ENCODE measurements at regions not wholly inside any gene's neighbourhood (a gene's known extent, or its start where the extent isn't known, plus 50 kb on each side); places are given as distances from the start of the nearest gene placed in this dataset.

- Mint-ChIP-seq H3K36me3 (ENCODE audit: unreplicated experiment) (no peaks in the 10 kb centered on the region), H3K27ac (ENCODE audit: unreplicated experiment) (no peak overlapping the region), H3K9me3 (ENCODE audit: unreplicated experiment) (no peaks in the 10 kb centered on the region), H3K4me1 (ENCODE audit: low read depth, unreplicated experiment) (no peaks in the 10 kb centered on the region), H3K27me3 (ENCODE audit: unreplicated experiment) (peaks cover under 1% of the 10 kb centered on the region), H3K4me3 (ENCODE audit: unreplicated experiment) (no peak overlapping the region)
- DNase-seq = no peak
- no peak for TF ChIP-seq CTCF (IDR thresholded peaks at IDR 0.05; ENCODE audit: partially characterized antibody, unreplicated experiment)
Observed at GRCh38 chr1:72466376-72466775, 184.0 kb upstream of the NEGR1 start.

GRCh38 chr1:72462186-72462905 lies 180.0 kb upstream of the NEGR1 start:
- H3K27me3 Mint-ChIP-seq (ENCODE audit: unreplicated experiment) = peaks cover 1% of the 10 kb centered on the region
- no peak for DNase-seq

GRCh38 chr1:72442262-72442661 lies 159.9 kb upstream of the NEGR1 start:
- Mint-ChIP-seq H3K36me3 (ENCODE audit: unreplicated experiment) (no peaks in the 10 kb centered on the region), H3K27ac (ENCODE audit: unreplicated experiment) (no peak overlapping the region)
- TF ChIP-seq CTCF (IDR thresholded peaks at IDR 0.05; ENCODE audit: partially characterized antibody, unreplicated experiment) = no peak

More at GRCh38 chr1:72462186-72462905, 180.0 kb upstream of the NEGR1 start:
- TF ChIP-seq CTCF (IDR thresholded peaks at IDR 0.05; ENCODE audit: partially characterized antibody, unreplicated experiment) = no peak
- no peak overlapping the region for H3K27ac Mint-ChIP-seq (ENCODE audit: unreplicated experiment)
- H3K36me3 Mint-ChIP-seq (ENCODE audit: unreplicated experiment) = no peaks in the 10 kb centered on the region
- H3K9me3 Mint-ChIP-seq (ENCODE audit: unreplicated experiment) = no peaks in the 10 kb centered on the region
- H3K4me1 Mint-ChIP-seq (ENCODE audit: low read depth, unreplicated experiment) = no peaks in the 10 kb centered on the region
- no peak overlapping the region for H3K4me3 Mint-ChIP-seq (ENCODE audit: unreplicated experiment)

GRCh38 chr1:72439036-72439435 lies 156.7 kb upstream of the NEGR1 start:
- Mint-ChIP-seq H3K27me3 (ENCODE audit: unreplicated experiment) (no peaks in the 10 kb centered on the region), H3K4me3 (ENCODE audit: unreplicated experiment) (no peak overlapping the region), H3K4me1 (ENCODE audit: low read depth, unreplicated experiment) (peaks cover 14% of the 10 kb centered on the region), H3K36me3 (ENCODE audit: unreplicated experiment) (no peaks in the 10 kb centered on the region), H3K27ac (ENCODE audit: unreplicated experiment) (no peak overlapping the region), H3K9me3 (ENCODE audit: unreplicated experiment) (peaks cover 2% of the 10 kb centered on the region)
- no peak for DNase-seq
- TF ChIP-seq CTCF (IDR thresholded peaks at IDR 0.05; ENCODE audit: partially characterized antibody, unreplicated experiment) = no peak

More at GRCh38 chr1:72442262-72442661, 159.9 kb upstream of the NEGR1 start:
- Mint-ChIP-seq H3K27me3 (ENCODE audit: unreplicated experiment) (no peaks in the 10 kb centered on the region), H3K4me1 (ENCODE audit: low read depth, unreplicated experiment) (no peaks in the 10 kb centered on the region), H3K9me3 (ENCODE audit: unreplicated experiment) (no peaks in the 10 kb centered on the region), H3K4me3 (ENCODE audit: unreplicated experiment) (no peak overlapping the region)
- no peak for DNase-seq

- H3K36me3 Mint-ChIP-seq (ENCODE audit: unreplicated experiment) = no peaks in the 10 kb centered on the region
- no peak for TF ChIP-seq CTCF (IDR thresholded peaks at IDR 0.05; ENCODE audit: partially characterized antibody, unreplicated experiment)
- DNase-seq = no peak
- no peaks in the 10 kb centered on the region for H3K27me3 Mint-ChIP-seq (ENCODE audit: unreplicated experiment)
- no peak overlapping the region for H3K4me3 Mint-ChIP-seq (ENCODE audit: unreplicated experiment)
- H3K27ac Mint-ChIP-seq (ENCODE audit: unreplicated experiment) = no peak overlapping the region
- H3K4me1 Mint-ChIP-seq (ENCODE audit: low read depth, unreplicated experiment) = peaks cover 21% of the 10 kb centered on the region
- peaks cover 2% of the 10 kb centered on the region for H3K9me3 Mint-ChIP-seq (ENCODE audit: unreplicated experiment)
Observed at GRCh38 chr1:72438270-72438669, 155.9 kb upstream of the NEGR1 start.

All from glutamatergic neuron (in vitro differentiated cells).